Activated T-cell treated with anti-CD3 and anti-CD28 coated beads for 4 hours (primary cell): ENCODE measurements at regions not wholly inside any gene's neighbourhood (a gene's known extent, or its start where the extent isn't known, plus 50 kb on each side); places are given as distances from the start of the nearest gene placed in this dataset.

Experiments used
- DNase-seq: peaks from one replicate; pipeline ENCODE4 v3.0.0-alpha.2; 2020

GRCh38 chr1:38716229-38716628 lies 143.3 kb downstream of the RRAGC start:
- DNase-seq: no peak

- no peak for DNase-seq
Observed at GRCh38 chr1:38715415-38715814, 144.2 kb downstream of the RRAGC start.

DNA sequence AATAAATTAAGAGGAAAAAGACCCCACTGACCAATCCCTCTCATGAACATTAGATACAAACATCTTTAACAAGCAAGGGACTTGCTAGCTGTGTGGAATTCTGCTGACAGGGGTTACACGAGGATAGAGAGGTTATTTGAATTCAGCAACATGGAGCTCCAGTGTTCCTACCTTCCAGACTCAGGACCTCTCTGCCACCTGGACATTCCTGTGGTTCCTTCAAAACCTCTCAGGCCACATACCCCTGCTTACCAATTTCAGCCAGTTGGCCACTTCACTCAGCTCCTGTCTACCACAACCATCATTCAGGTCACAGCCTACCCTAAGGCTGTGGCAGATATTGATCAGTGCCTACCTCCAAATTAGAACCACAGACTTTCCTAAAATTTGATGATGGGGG lies 147.5 kb downstream of the RRAGC start:
- DNase-seq: no peak

DNA sequence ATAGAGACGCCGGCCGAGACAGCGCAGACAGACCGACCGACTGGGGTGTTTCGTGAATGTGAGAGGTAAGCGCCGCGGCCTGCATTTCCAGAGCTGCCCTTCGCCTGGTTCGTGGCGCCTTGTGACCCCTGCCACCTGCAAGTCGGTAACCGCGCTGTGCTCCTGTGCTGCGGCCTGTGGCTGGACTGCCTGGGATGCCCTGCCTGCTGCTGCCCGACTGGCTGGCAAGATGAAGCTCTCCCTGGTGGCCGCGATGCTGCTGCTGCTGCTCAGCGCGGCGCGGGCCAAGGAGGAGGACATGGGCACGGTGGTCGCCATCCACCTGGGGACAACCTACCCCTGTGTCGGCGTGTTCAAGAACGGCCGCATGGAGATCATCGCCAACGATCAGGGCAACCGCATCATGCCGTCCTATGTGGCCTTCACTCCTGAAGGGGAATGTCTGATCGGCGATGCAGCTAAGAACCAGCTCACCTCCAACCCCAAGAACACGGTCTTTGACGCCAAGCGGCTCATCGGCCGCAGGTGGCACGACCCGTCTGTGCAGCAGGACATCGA lies 150.8 kb downstream of the RRAGC start:
- DNase-seq: no peak

DNA sequence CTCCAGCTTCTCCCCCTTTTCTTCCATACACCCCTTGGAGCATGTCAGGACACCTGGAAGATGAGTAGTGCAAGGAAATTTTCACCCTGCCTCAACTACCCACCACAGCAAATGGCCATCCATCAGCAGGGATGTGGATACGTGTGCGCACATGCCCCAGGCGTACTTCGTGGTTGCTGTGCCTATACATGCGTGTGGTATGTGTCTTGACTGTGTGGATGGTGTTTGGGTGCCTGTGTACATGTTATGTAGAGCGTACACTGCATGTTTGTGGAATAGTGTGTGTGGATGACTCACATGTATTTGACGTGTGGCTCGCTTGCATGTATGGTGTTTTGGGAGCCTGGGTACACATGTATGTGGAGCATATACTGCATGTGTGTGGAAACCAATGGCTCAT lies 158.5 kb downstream of the RRAGC start:
- no peak for DNase-seq

- no peak for DNase-seq
Observed at GRCh38 chr1:38700077-38700470, 159.5 kb downstream of the RRAGC start.

DNA sequence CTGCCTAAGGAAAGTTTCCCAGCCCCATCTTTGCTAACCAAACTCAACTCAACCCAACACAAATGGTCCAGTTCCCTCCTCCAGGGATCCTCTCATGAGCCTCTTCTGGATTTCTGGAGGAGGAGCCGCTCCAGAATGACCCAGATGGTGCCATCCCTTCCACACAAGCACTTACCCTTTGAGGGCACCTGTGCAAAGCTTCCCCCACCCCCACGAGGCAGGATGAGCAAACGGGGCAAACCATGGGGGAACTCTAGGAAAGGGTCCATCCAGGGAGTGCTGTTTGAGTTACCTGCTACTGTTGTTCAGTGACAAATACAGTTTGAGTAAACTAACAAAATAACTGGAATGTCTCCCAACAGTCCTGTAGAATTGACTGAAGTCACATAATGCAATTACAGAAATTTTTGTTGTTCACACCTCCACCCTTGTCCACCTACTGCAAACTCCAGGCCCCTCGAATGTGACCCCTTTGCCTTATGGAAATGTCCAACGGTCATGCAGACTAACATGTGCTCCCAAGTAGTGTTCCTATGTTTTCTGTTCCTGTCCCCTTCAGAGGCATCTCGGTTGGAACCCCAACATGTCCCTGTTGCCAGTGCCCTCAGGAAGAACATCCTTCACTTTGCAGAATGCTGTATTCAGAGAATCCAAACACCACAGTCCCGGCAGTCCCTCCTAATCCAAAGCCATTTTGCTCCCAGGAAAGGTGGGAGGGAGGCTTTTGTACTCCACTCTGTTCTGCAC lies 160.1 kb downstream of the RRAGC start:
- no peak for DNase-seq

DNA sequence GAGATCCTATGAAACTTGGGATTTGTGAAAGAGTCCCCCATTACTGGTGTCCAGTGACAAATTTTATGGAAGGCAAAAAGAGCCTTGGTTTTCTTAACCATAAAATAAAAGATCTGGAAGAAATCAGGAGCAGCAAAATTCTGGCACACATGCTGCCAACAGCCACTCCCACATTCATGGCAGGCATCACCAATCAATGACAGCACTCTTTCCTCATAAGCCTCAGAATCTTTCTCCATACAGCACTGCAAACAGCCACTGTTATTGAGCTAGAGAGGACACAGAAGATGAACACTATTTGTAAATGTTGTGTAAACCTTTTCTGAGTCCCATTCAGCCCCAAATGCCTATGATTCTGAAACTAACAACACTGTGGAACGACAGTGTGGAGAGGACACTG lies 162.2 kb downstream of the RRAGC start:
- DNase-seq: no peak

- no peak for DNase-seq
Observed at GRCh38 chr1:38696371-38696770, 163.2 kb downstream of the RRAGC start.

- DNase-seq: no peak
Observed at GRCh38 chr1:38693759-38694158, 165.8 kb downstream of the RRAGC start.

DNA sequence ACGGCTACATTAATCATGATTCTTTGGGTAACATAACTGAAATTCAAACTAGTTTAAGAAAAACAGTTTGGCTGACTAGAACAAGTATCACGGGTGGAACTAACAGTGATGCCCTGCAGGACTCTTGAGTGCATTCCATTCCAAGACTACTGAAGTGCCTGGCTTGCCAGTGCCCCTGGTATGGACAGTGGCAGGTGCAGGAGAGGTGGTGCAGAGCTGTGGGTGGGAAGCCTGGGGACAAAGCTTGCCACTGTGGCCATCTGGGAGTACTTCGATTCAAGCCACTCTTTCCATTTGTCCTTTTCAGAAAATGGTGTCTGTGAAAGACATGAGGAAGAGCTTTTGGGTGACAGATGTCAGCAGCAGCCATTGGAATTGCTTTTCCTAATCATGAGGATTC lies 166.5 kb downstream of the RRAGC start:
- no peak for DNase-seq

- DNase-seq: no peak
Observed at GRCh38 chr1:38690790-38691449, 168.7 kb downstream of the RRAGC start.

GRCh38 chr1:38686927-38687255 lies 172.7 kb downstream of the RRAGC start:
- no peak for DNase-seq

DNA sequence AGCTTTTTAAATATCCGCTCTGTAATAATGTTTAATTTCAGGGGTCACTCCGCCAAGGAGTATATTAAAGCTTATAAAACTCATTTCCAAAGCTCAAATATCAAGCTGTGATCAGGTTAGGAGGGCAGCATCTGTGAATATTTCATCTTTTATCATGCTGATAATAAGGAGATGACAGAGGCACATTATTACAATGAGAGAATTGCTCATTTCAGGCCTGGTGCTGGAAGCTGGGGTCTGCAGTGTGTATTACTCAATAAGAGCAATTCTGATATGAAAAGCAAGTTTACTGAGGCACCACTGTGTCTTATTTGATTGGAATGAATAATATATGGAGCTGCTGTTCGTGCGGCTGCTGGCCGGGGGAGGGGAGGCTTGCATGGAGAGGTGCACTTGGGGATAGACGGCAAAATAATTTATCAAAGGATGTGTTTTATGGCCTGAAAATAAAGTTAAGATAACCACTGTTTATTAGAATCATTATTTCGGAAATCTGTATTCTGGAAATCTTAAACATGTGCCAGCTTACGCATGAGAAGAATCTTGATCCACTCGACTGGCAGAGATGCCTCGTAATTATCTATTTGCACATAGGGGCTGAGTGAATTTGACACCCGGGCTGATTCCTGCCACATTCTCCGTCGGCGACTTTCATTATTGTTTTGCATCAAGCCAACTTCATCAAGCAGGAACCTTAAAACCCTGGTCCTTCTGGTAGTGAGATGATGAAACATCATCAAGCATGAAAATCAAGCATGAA lies 173.2 kb downstream of the RRAGC start:
- DNase-seq: no peak

DNA sequence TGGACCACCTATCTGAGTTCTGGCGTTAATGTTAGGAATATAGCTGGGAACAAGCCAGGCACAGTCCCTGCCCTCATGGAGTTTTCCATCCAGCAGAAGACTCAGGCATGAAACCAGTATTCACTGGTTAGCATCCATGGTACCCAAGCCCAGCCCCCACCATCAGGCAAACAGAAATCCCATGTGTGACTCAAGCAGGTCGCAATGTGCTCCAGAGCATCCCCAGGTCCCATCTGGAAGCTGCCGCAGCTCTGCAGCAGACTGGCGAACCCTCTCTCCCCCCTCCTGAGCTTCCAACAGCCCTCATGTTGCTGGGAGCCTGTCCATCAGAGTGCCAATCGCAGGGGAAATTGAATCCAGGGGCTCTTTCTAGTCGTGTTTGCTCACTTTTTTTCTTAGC lies 174.2 kb downstream of the RRAGC start:
- DNase-seq: no peak

- DNase-seq: no peak
Observed at GRCh38 chr1:38680801-38681510, 178.6 kb downstream of the RRAGC start.

DNA sequence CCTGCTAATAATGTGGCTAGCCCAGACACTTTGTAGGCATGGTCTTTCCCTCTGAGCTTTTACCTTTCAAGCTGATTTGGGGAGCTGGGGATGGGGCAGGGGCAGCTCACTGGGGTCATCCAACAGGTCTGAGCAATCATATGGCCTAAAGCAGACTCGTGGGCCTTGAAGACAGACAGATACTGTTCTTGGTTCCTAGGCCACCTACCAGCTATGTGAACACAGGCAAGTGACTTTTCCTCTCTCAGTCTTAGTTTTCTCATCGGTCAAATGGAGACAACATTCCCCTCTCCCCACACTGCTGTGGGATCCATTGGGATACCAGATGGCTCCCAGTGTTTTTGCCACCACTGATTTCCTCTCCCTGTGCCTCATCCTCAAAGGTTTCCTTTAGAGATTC lies 181.8 kb downstream of the RRAGC start:
- no peak for DNase-seq

- no peak for DNase-seq
Observed at GRCh38 chr1:38677311-38677710, 182.3 kb downstream of the RRAGC start.

DNA sequence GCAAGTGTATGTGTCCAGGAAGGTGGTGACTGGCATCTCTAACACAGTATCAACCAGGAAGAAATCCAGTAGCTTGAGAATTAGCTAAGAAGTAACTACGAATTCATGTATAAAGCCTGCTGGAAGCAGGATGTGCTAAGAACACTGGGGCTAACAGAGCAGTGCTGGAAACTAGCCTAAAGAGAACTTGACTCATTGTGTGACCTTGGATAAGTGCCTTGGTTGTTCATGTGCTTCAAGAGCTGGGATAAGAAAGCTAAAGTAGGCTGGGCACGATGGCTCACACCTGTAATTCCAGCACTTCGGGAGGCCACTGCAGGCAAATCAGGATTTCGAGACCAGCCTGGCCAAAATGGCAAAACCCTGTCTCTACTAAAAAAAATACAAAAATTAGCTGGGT lies 186.9 kb downstream of the RRAGC start:
- no peak for DNase-seq

DNA sequence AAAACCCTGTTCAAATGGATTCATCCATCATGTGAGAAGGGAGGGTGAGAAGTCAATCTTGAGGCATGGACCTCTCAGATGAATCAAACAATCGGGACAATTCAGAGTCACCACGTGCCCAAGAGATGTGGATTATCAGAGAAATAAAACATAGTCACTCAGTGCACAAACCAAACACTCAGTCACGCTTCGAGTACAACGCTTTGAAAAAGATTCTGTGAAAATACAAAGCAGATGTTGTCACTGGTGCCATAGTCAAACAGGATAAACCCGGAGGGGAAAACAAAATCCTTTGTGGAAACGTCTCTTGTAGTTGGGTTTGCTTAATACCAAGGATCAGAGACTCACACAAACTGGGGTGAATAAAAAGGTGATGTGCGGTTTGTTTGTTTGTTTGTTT lies 188.4 kb downstream of the RRAGC start:
- no peak for DNase-seq

- no peak for DNase-seq
Observed at GRCh38 chr1:38670544-38671122, 188.9 kb downstream of the RRAGC start.

- DNase-seq: no peak
Observed at GRCh38 chr1:38667626-38668025, 191.9 kb downstream of the RRAGC start.

GRCh38 chr1:38662126-38662525 lies 197.4 kb downstream of the RRAGC start:
- DNase-seq: no peak
